ENCODE measurements at regions not wholly inside any gene's neighbourhood (a gene's known extent, or its start where the extent isn't known, plus 50 kb on each side); places are given as distances from the start of the nearest gene placed in this dataset.

DNA sequence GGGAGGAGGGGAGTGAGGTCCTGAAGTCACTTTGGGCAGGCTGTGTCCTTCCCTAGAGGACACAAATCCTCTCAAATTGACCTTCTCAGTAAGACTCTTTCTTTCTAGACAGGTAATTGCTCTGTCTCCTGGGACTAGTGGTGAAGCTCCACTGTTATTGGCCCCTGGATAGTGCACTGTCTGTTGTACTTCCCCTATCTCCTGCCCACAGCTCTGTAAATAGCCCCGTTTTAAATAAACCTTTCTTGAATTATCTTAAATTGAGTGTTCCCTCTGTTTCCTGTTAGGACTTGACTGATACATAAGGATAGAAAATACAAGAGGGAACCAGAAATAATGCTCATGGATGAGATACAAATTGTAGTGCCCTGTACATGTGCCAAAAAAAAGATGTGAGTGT, 229.5 kb upstream of the USP24 start:
- TF ChIP-seq CTCF (IDR thresholded peaks at IDR 0.05; ENCODE audit: low read depth, low read length): no peak
- no peak for TF ChIP-seq EZH2phosphoT487 (IDR thresholded peaks at IDR 0.05; ENCODE audit: low read depth)

All from OCI-LY3 (cell line).